ENCODE measurements at regions not wholly inside any gene's neighbourhood (a gene's known extent, or its start where the extent isn't known, plus 50 kb on each side); places are given as distances from the start of the nearest gene placed in this dataset.

GRCh38 chr6:22383016-22383415 is 86.2 kb upstream of the PRL start:
- Histone ChIP-seq H3K9me3 (ENCODE audit: control insufficient read depth, low read depth, low read length) (no peaks in the 10 kb centered on the region), H3K4me1 (ENCODE audit: control insufficient read depth, extremely low read depth, insufficient read depth, low read length) (no peaks in the 10 kb centered on the region), H3K36me3 (ENCODE audit: control insufficient read depth in 2 of 2, extremely low read depth in 1 of 2, insufficient read depth in 2 of 2, low read length in 2 of 2) (no peaks in the 10 kb centered on the region), H3K27ac (ENCODE audit: control insufficient read depth, insufficient read depth, low read length) (no peak overlapping the region), H3K27me3 (ENCODE audit: control insufficient read depth, extremely low read depth, insufficient read depth, low read length) (no peaks in the 10 kb centered on the region), H3K4me3 (ENCODE audit: control insufficient read depth in 2 of 3, extremely low read depth in 1 of 3, insufficient read depth in 2 of 3, low read depth in 1 of 3, low read length in 3 of 3) (no peak overlapping the region), H3K9ac (ENCODE audit: control insufficient read depth, extremely low read depth, insufficient read depth, low read length) (no peak overlapping the region), H3K9me1 (ENCODE audit: control insufficient read depth, extremely low read depth, insufficient read depth, low read length) (no peaks in the 10 kb centered on the region), H3K4me2 (ENCODE audit: control insufficient read depth, extremely low read depth, insufficient read depth, low read depth, low read length) (no peak overlapping the region), H3K79me2 (ENCODE audit: control insufficient read depth, insufficient read depth, low read length) (no peaks in the 10 kb centered on the region), H4K20me1 (ENCODE audit: control insufficient read depth, extremely low read depth, insufficient read depth, low read length) (no peaks in the 10 kb centered on the region), H2AFZ (ENCODE audit: control insufficient read depth, low read length) (no peak overlapping the region)
- DNase-seq (ENCODE audit: low read depth, low spot score), result no peak
- TF ChIP-seq CTCF (optimal IDR thresholded peaks at IDR 0.05 in 1 of 3, IDR thresholded peaks at IDR 0.05 in 1 of 3, conservative IDR thresholded peaks at IDR 0.05 in 1 of 3; ENCODE audit: extremely low read depth in 1 of 3, insufficient read depth in 2 of 3, low read length in 3 of 3) (no peak), EZH2 (IDR thresholded peaks at IDR 0.05; ENCODE audit: low read length) (no peak)
- no peak for FAIRE-seq
- dilution Hi-C loops (cut with MboI; ENCODE audit: extremely low pct_ligation_motif_present, low sequenced_read_pairs), result no loop called here

GRCh38 chr6:22392711-22393110 is 95.9 kb upstream of the PRL start:
- H4K20me1 ChIP-seq (ENCODE audit: control insufficient read depth, extremely low read depth, insufficient read depth, low read length), result no peaks in the 10 kb centered on the region
- TF ChIP-seq CTCF (optimal IDR thresholded peaks at IDR 0.05 in 1 of 3, IDR thresholded peaks at IDR 0.05 in 1 of 3, conservative IDR thresholded peaks at IDR 0.05 in 1 of 3; ENCODE audit: extremely low read depth in 1 of 3, insufficient read depth in 2 of 3, low read length in 3 of 3), result no peak
- no peak overlapping the region for H3K27ac ChIP-seq (ENCODE audit: control insufficient read depth, insufficient read depth, low read length)
- no peaks in the 10 kb centered on the region for H3K36me3 ChIP-seq (ENCODE audit: control insufficient read depth in 2 of 2, extremely low read depth in 1 of 2, insufficient read depth in 2 of 2, low read length in 2 of 2)
- FAIRE-seq, result no peak
- dilution Hi-C loops (cut with MboI; ENCODE audit: extremely low pct_ligation_motif_present, low sequenced_read_pairs), result no loop called here
- no peaks in the 10 kb centered on the region for H3K9me1 ChIP-seq (ENCODE audit: control insufficient read depth, extremely low read depth, insufficient read depth, low read length)
- H2AFZ ChIP-seq (ENCODE audit: control insufficient read depth, low read length), result no peak overlapping the region
- no peaks in the 10 kb centered on the region for H3K4me1 ChIP-seq (ENCODE audit: control insufficient read depth, extremely low read depth, insufficient read depth, low read length)
- H3K27me3 ChIP-seq (ENCODE audit: control insufficient read depth, extremely low read depth, insufficient read depth, low read length), result no peaks in the 10 kb centered on the region
- no peaks in the 10 kb centered on the region for H3K79me2 ChIP-seq (ENCODE audit: control insufficient read depth, insufficient read depth, low read length)
- no peak overlapping the region for H3K9ac ChIP-seq (ENCODE audit: control insufficient read depth, extremely low read depth, insufficient read depth, low read length)
- H3K9me3 ChIP-seq (ENCODE audit: control insufficient read depth, low read depth, low read length), result no peaks in the 10 kb centered on the region
- no peak for DNase-seq (ENCODE audit: low read depth, low spot score)
- no peak overlapping the region for H3K4me2 ChIP-seq (ENCODE audit: control insufficient read depth, extremely low read depth, insufficient read depth, low read depth, low read length)
- H3K4me3 ChIP-seq (ENCODE audit: control insufficient read depth in 2 of 3, extremely low read depth in 1 of 3, insufficient read depth in 2 of 3, low read depth in 1 of 3, low read length in 3 of 3), result no peak overlapping the region
